ENCODE measurements at regions not wholly inside any gene's neighbourhood (a gene's known extent, or its start where the extent isn't known, plus 50 kb on each side); places are given as distances from the start of the nearest gene placed in this dataset.

DNA sequence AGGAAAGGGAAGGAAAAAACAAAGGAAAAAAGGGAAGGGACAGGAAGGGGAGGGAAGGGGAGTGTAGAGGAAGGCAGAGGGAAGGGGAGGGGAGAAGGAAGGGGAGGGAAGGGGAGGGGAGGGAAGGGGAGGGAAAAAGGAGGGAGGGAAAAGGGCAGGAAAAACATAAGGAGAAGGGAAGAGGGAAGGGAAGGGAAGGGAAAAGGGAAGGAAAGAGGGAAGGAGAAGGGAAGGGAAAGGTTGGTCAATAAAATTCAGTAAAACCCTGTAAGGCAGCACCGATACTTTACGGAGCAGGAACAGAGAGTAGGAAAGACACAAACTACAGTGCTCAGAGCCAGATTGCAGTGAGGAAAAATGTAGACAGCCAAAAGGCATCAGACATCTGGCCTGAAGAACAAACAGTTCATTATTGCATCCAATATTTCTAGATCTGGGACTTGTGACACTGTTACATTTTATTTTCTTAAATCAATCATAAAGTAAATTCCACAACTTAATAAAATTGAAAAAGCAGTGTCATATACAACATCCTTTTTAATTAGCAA, 322.0 kb downstream of the CRPPA start:
- no peak overlapping the region for H3K27ac Mint-ChIP-seq
- H3K36me3 ChIP-seq (ENCODE audit: control insufficient read depth in 2 of 3, insufficient read depth in 3 of 3, low read length in 3 of 3): no peaks in the 10 kb centered on the region

DNA sequence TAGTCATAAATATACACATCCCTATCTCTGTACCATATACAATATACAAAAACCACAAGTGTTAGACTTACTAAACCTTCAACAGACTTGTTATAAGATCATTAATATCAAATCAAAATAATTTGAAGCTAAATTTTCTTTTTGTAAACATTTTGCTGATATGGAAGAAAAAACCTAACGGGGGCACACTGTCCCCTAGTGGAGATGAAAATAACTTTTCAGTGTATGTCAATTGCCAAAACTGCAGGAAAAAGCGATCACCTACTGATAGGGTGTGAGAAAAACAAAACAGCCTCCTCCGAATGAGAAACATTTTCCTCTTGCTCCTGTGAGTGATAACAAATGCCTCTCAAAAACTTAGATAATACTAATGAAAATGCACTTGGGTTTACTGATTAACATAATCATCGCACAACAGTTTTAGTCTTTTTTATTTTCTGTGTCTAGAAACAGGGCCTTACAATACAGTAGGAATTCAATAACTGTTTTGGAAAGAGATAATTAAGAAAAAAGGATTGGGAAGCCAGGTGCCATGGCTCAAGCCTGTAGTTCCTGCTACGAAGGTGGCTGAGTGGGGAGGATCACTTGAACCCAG, 322.7 kb downstream of the CRPPA start:
- Mint-ChIP-seq H3K27ac (no peak overlapping the region), H3K4me1 (peaks cover 0 to 3% (median 0%) of the 10 kb centered on the region in 7 donors), H3K4me3 (no peak overlapping the region), H3K27me3 (peaks cover 0 to 7% (median 0%) of the 10 kb centered on the region in 5 donors), H3K36me3 (peaks cover 0 to 3% (median 0%) of the 10 kb centered on the region in 5 donors), H3K9me3 (peaks cover 0 to 22% (median 5%) of the 10 kb centered on the region in 11 donors)
- intact Hi-C loops (cut with micrococcal nuclease): no loop called here
- no peak for ATAC-seq
- no peaks in the 10 kb centered on the region for H3K9me3 ChIP-seq (ENCODE audit: control insufficient read depth in 2 of 3, low read length in 3 of 3)
- CTCF ChIA-PET: no interaction called here
- no peaks in the 10 kb centered on the region for H3K36me3 ChIP-seq (ENCODE audit: control insufficient read depth in 2 of 3, insufficient read depth in 3 of 3, low read length in 3 of 3)
- POLR2A ChIA-PET: no interaction called here
- H3K4me1 ChIP-seq (ENCODE audit: control insufficient read depth in 2 of 2, insufficient read depth in 2 of 2, low read length in 2 of 2): no peaks in the 10 kb centered on the region
- DNase-seq: no peak
- H3K4me3 ChIP-seq (ENCODE audit: low read length): no peak overlapping the region
- H3K27ac ChIP-seq (ENCODE audit: low read depth, low read length): no peak overlapping the region
- H3K27me3 ChIP-seq (ENCODE audit: control insufficient read depth in 2 of 2, insufficient read depth in 2 of 2, low read length in 2 of 2): no peaks in the 10 kb centered on the region

More for the DNA sequence above, 322.0 kb downstream of the CRPPA start:
- intact Hi-C loops (cut with micrococcal nuclease): no loop called here
- ATAC-seq (no peak), DNase-seq (no peak)
- ChIA-PET CTCF (no interaction called here), POLR2A (no interaction called here)
- H3K4me3 Mint-ChIP-seq: no peak overlapping the region
- H3K4me1 Mint-ChIP-seq: peaks cover 0 to 3% (median 0%) of the 10 kb centered on the region in 7 donors
- peaks cover 0 to 5% (median 0%) of the 10 kb centered on the region in 5 donors for H3K36me3 Mint-ChIP-seq
- no peak overlapping the region for H3K4me3 ChIP-seq (ENCODE audit: low read length)
- H3K9me3 ChIP-seq (ENCODE audit: control insufficient read depth in 2 of 3, low read length in 3 of 3): no peaks in the 10 kb centered on the region
- no peaks in the 10 kb centered on the region for H3K4me1 ChIP-seq (ENCODE audit: control insufficient read depth in 2 of 2, insufficient read depth in 2 of 2, low read length in 2 of 2)
- peaks cover 0 to 7% (median 0%) of the 10 kb centered on the region in 5 donors for H3K27me3 Mint-ChIP-seq
- peaks cover 0 to 29% (median 5%) of the 10 kb centered on the region in 11 donors for H3K9me3 Mint-ChIP-seq
- H3K27me3 ChIP-seq (ENCODE audit: control insufficient read depth in 2 of 2, insufficient read depth in 2 of 2, low read length in 2 of 2): no peaks in the 10 kb centered on the region
- H3K27ac ChIP-seq (ENCODE audit: low read depth, low read length): no peak overlapping the region

DNA sequence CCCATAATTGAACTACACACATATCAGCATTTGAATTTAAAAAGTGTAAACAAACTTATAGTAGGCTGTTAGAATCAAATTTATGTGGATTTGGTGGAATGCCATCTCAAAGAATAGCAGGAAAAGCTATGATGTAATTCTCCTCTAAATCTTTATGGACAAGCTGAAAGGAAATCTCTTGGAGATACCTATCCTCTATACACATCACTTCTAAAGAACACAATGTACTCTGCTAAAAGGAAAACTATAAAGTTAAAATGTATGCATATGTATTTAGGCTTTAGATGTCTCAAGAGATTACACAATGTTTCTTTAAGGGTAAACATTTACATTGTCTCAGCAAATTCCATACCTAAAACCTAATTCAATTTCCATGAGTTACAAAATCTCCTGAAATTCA, 323.3 kb downstream of the CRPPA start:
- H3K27ac ChIP-seq (ENCODE audit: low read depth, low read length): no peak overlapping the region
- no peak for DNase-seq
- H3K27ac Mint-ChIP-seq: no peak overlapping the region
- no peaks in the 10 kb centered on the region for H3K4me1 ChIP-seq (ENCODE audit: control insufficient read depth in 2 of 2, insufficient read depth in 2 of 2, low read length in 2 of 2)
- no peak for ATAC-seq
- H3K4me3 ChIP-seq (ENCODE audit: low read length): no peak overlapping the region
- no peaks in the 10 kb centered on the region for H3K9me3 ChIP-seq (ENCODE audit: control insufficient read depth in 2 of 3, low read length in 3 of 3)
- no peaks in the 10 kb centered on the region for H3K27me3 ChIP-seq (ENCODE audit: control insufficient read depth in 2 of 2, insufficient read depth in 2 of 2, low read length in 2 of 2)
- H3K36me3 Mint-ChIP-seq: peaks cover 0 to 3% (median 0%) of the 10 kb centered on the region in 5 donors
- peaks cover 0 to 3% (median 0%) of the 10 kb centered on the region in 7 donors for H3K4me1 Mint-ChIP-seq
- no peak overlapping the region for H3K4me3 Mint-ChIP-seq
- H3K36me3 ChIP-seq (ENCODE audit: control insufficient read depth in 2 of 3, insufficient read depth in 3 of 3, low read length in 3 of 3): no peaks in the 10 kb centered on the region
- H3K9me3 Mint-ChIP-seq: peaks cover 0 to 19% (median 5%) of the 10 kb centered on the region in 11 donors
- H3K27me3 Mint-ChIP-seq: peaks cover 0 to 7% (median 0%) of the 10 kb centered on the region in 5 donors
- POLR2A ChIA-PET: no interaction called here
- CTCF ChIA-PET: no interaction called here
- intact Hi-C loops (cut with micrococcal nuclease): no loop called here

DNA sequence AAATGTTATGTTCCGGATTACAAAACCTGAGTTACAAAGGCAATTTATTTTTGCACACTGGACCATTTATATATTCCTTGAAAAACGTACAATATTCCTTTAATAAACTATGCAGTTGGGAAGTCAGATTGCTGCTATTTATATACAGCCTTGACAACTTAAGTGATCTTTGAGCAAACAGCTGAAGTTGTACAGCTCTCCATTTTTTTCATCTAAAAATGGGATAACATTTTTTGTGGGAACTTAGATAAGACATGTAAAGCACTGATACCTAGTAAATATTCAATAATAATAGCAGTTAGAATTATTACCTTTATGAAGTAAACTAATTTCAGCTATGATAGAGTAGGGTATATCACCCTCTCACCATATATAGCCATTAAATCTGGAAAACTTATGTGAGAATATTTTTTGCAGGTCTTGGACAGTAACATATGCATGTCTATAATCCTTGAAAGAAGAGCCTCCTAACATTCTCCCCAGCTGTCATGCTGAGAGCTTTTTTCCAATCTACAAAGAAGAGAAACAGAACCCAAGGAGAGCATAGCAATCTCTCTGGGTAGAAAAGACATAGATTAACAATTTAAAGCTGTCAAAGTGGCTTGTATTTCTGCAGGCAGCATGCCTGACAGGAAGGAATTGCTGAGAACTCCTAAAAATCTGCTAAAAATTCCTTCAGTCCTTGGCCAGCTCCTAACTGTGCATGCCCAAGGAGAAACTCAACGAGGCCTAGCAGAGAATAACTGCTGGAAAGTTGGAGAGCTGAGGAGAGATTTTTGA, 326.0 kb downstream of the CRPPA start:
- no peak for DNase-seq
- Mint-ChIP-seq H3K27ac (no peak overlapping the region), H3K9me3 (no peaks in the 10 kb centered on the region), H3K4me3 (no peak overlapping the region), H3K27me3 (peaks cover 0 to 7% (median 0%) of the 10 kb centered on the region in 5 donors), H3K4me1 (no peaks in the 10 kb centered on the region), H3K36me3 (no peaks in the 10 kb centered on the region)
- Histone ChIP-seq H3K4me1 (ENCODE audit: control insufficient read depth in 2 of 2, insufficient read depth in 2 of 2, low read length in 2 of 2) (no peaks in the 10 kb centered on the region), H3K27me3 (ENCODE audit: control insufficient read depth in 2 of 2, insufficient read depth in 2 of 2, low read length in 2 of 2) (no peaks in the 10 kb centered on the region), H3K9me3 (ENCODE audit: control insufficient read depth in 2 of 3, low read length in 3 of 3) (no peaks in the 10 kb centered on the region), H3K4me3 (ENCODE audit: low read length) (no peak overlapping the region), H3K27ac (ENCODE audit: low read depth, low read length) (no peak overlapping the region), H3K36me3 (ENCODE audit: control insufficient read depth in 2 of 3, insufficient read depth in 3 of 3, low read length in 3 of 3) (no peaks in the 10 kb centered on the region)
- ATAC-seq: no peak
- CTCF ChIA-PET: no interaction called here
- POLR2A ChIA-PET: no interaction called here
- intact Hi-C loops (cut with micrococcal nuclease): no loop called here

GRCh38 chr7:16094651-16095050, 326.7 kb downstream of the CRPPA start:
- intact Hi-C loops (cut with micrococcal nuclease): no loop called here

GRCh38 chr7:16092711-16093110, 328.6 kb downstream of the CRPPA start:
- Mint-ChIP-seq H3K9me3 (no peaks in the 10 kb centered on the region), H3K27ac (no peak overlapping the region), H3K27me3 (no peaks in the 10 kb centered on the region), H3K36me3 (no peaks in the 10 kb centered on the region), H3K4me1 (no peaks in the 10 kb centered on the region), H3K4me3 (no peak overlapping the region)
- no peak for DNase-seq
- Histone ChIP-seq H3K4me3 (ENCODE audit: low read length) (no peak overlapping the region), H3K27me3 (ENCODE audit: control insufficient read depth in 2 of 2, insufficient read depth in 2 of 2, low read length in 2 of 2) (no peaks in the 10 kb centered on the region), H3K36me3 (ENCODE audit: control insufficient read depth in 2 of 3, insufficient read depth in 3 of 3, low read length in 3 of 3) (no peaks in the 10 kb centered on the region), H3K27ac (ENCODE audit: low read depth, low read length) (no peak overlapping the region), H3K4me1 (ENCODE audit: control insufficient read depth in 2 of 2, insufficient read depth in 2 of 2, low read length in 2 of 2) (no peaks in the 10 kb centered on the region), H3K9me3 (ENCODE audit: control insufficient read depth in 2 of 3, low read length in 3 of 3) (no peaks in the 10 kb centered on the region)
- intact Hi-C loops (cut with micrococcal nuclease): no loop called here
- ATAC-seq: no peak
- ChIA-PET CTCF (no interaction called here), POLR2A (no interaction called here)

More at GRCh38 chr7:16094651-16095050, 326.7 kb downstream of the CRPPA start:
- H3K27ac ChIP-seq (ENCODE audit: low read depth, low read length): no peak overlapping the region
- no peaks in the 10 kb centered on the region for H3K4me1 Mint-ChIP-seq
- H3K4me3 Mint-ChIP-seq: no peak overlapping the region
- H3K27me3 ChIP-seq (ENCODE audit: control insufficient read depth in 2 of 2, insufficient read depth in 2 of 2, low read length in 2 of 2): no peaks in the 10 kb centered on the region
- ATAC-seq: no peak
- H3K9me3 Mint-ChIP-seq: no peaks in the 10 kb centered on the region
- no peaks in the 10 kb centered on the region for H3K36me3 Mint-ChIP-seq
- peaks cover 0 to 7% (median 0%) of the 10 kb centered on the region in 5 donors for H3K27me3 Mint-ChIP-seq
- H3K4me3 ChIP-seq (ENCODE audit: low read length): no peak overlapping the region
- no peaks in the 10 kb centered on the region for H3K36me3 ChIP-seq (ENCODE audit: control insufficient read depth in 2 of 3, insufficient read depth in 3 of 3, low read length in 3 of 3)
- H3K9me3 ChIP-seq (ENCODE audit: control insufficient read depth in 2 of 3, low read length in 3 of 3): no peaks in the 10 kb centered on the region
- ChIA-PET POLR2A (no interaction called here), CTCF (no interaction called here)
- DNase-seq: no peak
- H3K4me1 ChIP-seq (ENCODE audit: control insufficient read depth in 2 of 2, insufficient read depth in 2 of 2, low read length in 2 of 2): no peaks in the 10 kb centered on the region
- H3K27ac Mint-ChIP-seq: no peak overlapping the region
